Endothelial cell of umbilical vein (primary cell): ENCODE measurements at regions not wholly inside any gene's neighbourhood (a gene's known extent, or its start where the extent isn't known, plus 50 kb on each side); places are given as distances from the start of the nearest gene placed in this dataset.

Source experiments
- BruUV-seq: library from RNA; stranded (reverse); fragments of 400-500 nt; replicated peaks from 2 replicates; lab custom pipeline; 2021; lab: Mats Ljungman, UMichigan
- CTCF ChIA-PET: fragments of 300-600, 350-600 bp; sonication (Branson Sonifier 250); formaldehyde crosslinking; loops from one replicate; lab custom pipeline; 2021; ENCODE audit warnings: antibody characterized with exemption, inconsistent platforms; lab: Charles Lee
- POLR2A ChIA-PET: fragments of 300-600, 350-600 bp; sonication (Branson Sonifier 250); formaldehyde crosslinking; loops from one replicate; lab custom pipeline; 2021; ENCODE audit warnings: antibody characterized with exemption, inconsistent platforms; lab: Charles Lee
- DNase-seq: peaks from one replicate; pipeline ENCODE4 v3.0.0-alpha.2; 2011; ENCODE audit warnings: low read depth, low spot score
- FAIRE-seq: peaks from 2 replicates; lab custom pipeline; 2011; peaks lifted over from hg19 to GRCh38; lab: Jason Lieb, UNC
- H2AFZ ChIP-seq: 2 replicates; pipeline ENCODE4 v1.6.0; 2012; ENCODE audit warnings: low read depth, low read length, control low read depth, inconsistent platforms
- H3K27ac ChIP-seq: 2 replicates; pipeline ENCODE4 v1.5.1; 2011; ENCODE audit warnings: low read depth, mild to moderate bottlenecking, control low read depth, low read length, moderate library complexity; ENCODE audit not compliant: insufficient read depth
- H3K27me3 ChIP-seq, 2 experiments: 2 replicates each; pipeline versions ENCODE4 v1.6.0 to v1.6.1; 2011; ENCODE audit warnings: low read length in 2 of 2, mixed read lengths in 1 of 2; ENCODE audit not compliant: control insufficient read depth in 2 of 2, insufficient read depth in 2 of 2
- H3K36me3 ChIP-seq, 2 experiments: 2 replicates in 1 of 2; 3 replicates in 1 of 2; pipeline ENCODE4 v1.5.1; 2011; ENCODE audit warnings: low read length in 2 of 2, mild to moderate bottlenecking in 1 of 2, moderate library complexity in 1 of 2; ENCODE audit not compliant: control insufficient read depth in 2 of 2, insufficient read depth in 2 of 2; ENCODE audit errors: extremely low read depth in 1 of 2
- H3K4me1 ChIP-seq: 3 replicates; pipeline ENCODE4 v1.5.1; 2011; ENCODE audit warnings: mild to moderate bottlenecking, low read length; ENCODE audit not compliant: control insufficient read depth, insufficient read depth; ENCODE audit errors: extremely low read depth
- H3K4me2 ChIP-seq: 2 replicates; pipeline ENCODE4 v1.6.1; 2011; ENCODE audit warnings: low read length, control low read depth, mixed read lengths; ENCODE audit not compliant: insufficient read depth
- H3K4me3 ChIP-seq, 3 experiments: fragments of 200-600 bp in 1 of 3; sonication (generic), shearing (Covaris generic) in 1 of 3; replicated peaks in 1 of 3; 2 replicates each; pipeline ENCODE4 v1.5.1; 2011 to 2016; ENCODE audit warnings: control low read depth in 3 of 3, low read length in 3 of 3, mild to moderate bottlenecking in 2 of 3, inconsistent platforms in 1 of 3, low read depth in 1 of 3, moderate library complexity in 1 of 3; ENCODE audit not compliant: insufficient read depth in 1 of 3
- H3K79me2 ChIP-seq: 2 replicates; pipeline ENCODE4 v1.6.0; 2012; ENCODE audit warnings: low read length, inconsistent platforms; ENCODE audit not compliant: control insufficient read depth, insufficient read depth
- H3K9ac ChIP-seq: replicated peaks from 2 replicates; pipeline ENCODE3; 2011; ENCODE audit warnings: low read length, control low read depth; ENCODE audit not compliant: insufficient read depth; ENCODE audit errors: extremely low read depth
- H3K9me1 ChIP-seq: replicated peaks from 3 replicates; pipeline ENCODE4 v1.6.0; 2011; ENCODE audit warnings: mild to moderate bottlenecking, low read length; ENCODE audit not compliant: control insufficient read depth, insufficient read depth; ENCODE audit errors: extremely low read depth
- H3K9me3 ChIP-seq: replicated peaks from 2 replicates; pipeline ENCODE4 v1.5.1; 2012; ENCODE audit warnings: low read length, inconsistent platforms; ENCODE audit not compliant: control insufficient read depth, insufficient read depth
- H4K20me1 ChIP-seq: replicated peaks from 2 replicates; pipeline ENCODE3; 2011; ENCODE audit warnings: mild to moderate bottlenecking, low read length; ENCODE audit not compliant: control insufficient read depth, insufficient read depth; ENCODE audit errors: extremely low read depth
- EZH2 ChIP-seq: IDR thresholded peaks from 2 replicates; pipeline ENCODE4 v1.6.1; 2012; ENCODE audit warnings: borderline replicate concordance, low read depth, mild to moderate bottlenecking, moderate library complexity, low read length, inconsistent platforms; ENCODE audit not compliant: severe bottlenecking
- FOS ChIP-seq: IDR thresholded peaks from 2 replicates; pipeline ENCODE4 v1.6.1; 2011; ENCODE audit warnings: mild to moderate bottlenecking, low read length, moderate library complexity, borderline replicate concordance; ENCODE audit not compliant: insufficient read depth
- GATA2 ChIP-seq: IDR thresholded peaks from 2 replicates; pipeline ENCODE4 v1.7.0; 2011; ENCODE audit warnings: low read depth, mild to moderate bottlenecking, moderate library complexity, mixed read lengths, low read length; ENCODE audit not compliant: insufficient read length, insufficient read depth
- JUN ChIP-seq: IDR thresholded peaks from 2 replicates; pipeline ENCODE4 v1.6.1; 2011; ENCODE audit warnings: borderline replicate concordance, low read depth; ENCODE audit not compliant: insufficient read length, insufficient read depth
- MYC ChIP-seq: IDR thresholded peaks from one replicate; pipeline ENCODE4 v1.6.1; 2011; ENCODE audit warnings: mild to moderate bottlenecking, low read depth, low read length
- POLR2A ChIP-seq: IDR thresholded peaks from 2 replicates; pipeline ENCODE4 v1.6.1; 2012; ENCODE audit warnings: low read depth, mild to moderate bottlenecking, control low read depth, low read length
- POLR2AphosphoS5 ChIP-seq: IDR thresholded peaks from 2 replicates; pipeline ENCODE4 v1.6.1; 2012; ENCODE audit warnings: low read depth, mild to moderate bottlenecking, control low read depth, low read length, moderate library complexity; ENCODE audit not compliant: insufficient read depth
- dilution Hi-C: fragments of 300-500 bp; cut with MboI; formaldehyde crosslinking; loops from one replicate; pipeline ENCODE4 v1.15.0; 2019; ENCODE audit warnings: low sequenced_read_pairs; ENCODE audit not compliant: extremely low pct_ligation_motif_present
- intact Hi-C: fragments of 100-400 bp; cut with micrococcal nuclease; formaldehyde crosslinking; loops from one replicate; pipeline ENCODE4 v1.10.0; 2022
- TF ChIP-seq, protein P1 (sequence below): IDR thresholded peaks from 2 replicates; pipeline ENCODE4 v1.6.1; 2011; ENCODE audit not compliant: insufficient read depth, insufficient read length
- TF ChIP-seq, protein P2 (sequence below), 2 donors: IDR thresholded peaks; 1 replicate in 1 of 2; 2 replicates in 1 of 2; pipeline ENCODE4 v1.5.1; 2011; ENCODE audit warnings: low read length in 2 of 2, mild to moderate bottlenecking in 2 of 2, moderate library complexity in 2 of 2, control low read depth in 1 of 2, inconsistent platforms in 1 of 2, low read depth in 1 of 2; ENCODE audit not compliant: insufficient read depth in 1 of 2; ENCODE audit errors: extremely low read depth in 1 of 2

DNA sequence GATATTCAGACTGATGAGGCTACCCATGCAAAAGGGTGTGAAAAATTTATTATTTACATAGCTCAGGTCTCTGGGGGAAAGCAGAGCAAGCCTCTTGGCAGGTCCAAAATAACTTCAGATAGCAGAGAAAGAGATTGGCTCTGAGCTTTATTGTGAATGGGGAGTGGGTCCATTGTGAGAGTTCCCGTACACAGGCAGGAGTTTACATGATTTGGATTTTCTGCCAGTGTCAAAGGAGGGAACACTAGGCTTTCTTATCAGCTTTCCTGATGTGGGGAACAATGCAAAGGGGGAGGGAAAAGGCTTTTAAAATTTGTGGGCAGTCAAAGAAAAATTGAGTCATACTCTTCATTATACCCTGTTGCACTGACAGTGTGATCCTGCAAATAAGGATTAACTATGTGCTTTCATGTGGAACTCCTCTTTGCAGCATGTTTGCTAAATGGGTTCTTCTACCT, 615.0 kb upstream of the RIOK2 start:
- H4K20me1 ChIP-seq = no peaks in the 10 kb centered on the region
- intact Hi-C loops (no loop called here), dilution Hi-C loops (no loop called here)
- H3K4me3 ChIP-seq = no peak overlapping the region
- H3K4me2 ChIP-seq = no peak overlapping the region
- DNase-seq = peak; percentile 6
- FAIRE-seq = no peak
- CTCF ChIA-PET = interaction anchor here (1.6 kb wide), 1 partner anchor 971 kb away, joined by 3 read pairs; no protein-coding TSS in a partner anchor
- H2AFZ ChIP-seq = peak overlapping the region; percentile 29
- no peak overlapping the region for H3K9ac ChIP-seq
- no TSS peak for BruUV-seq
- no peaks in the 10 kb centered on the region for H3K27me3 ChIP-seq
- H3K9me1 ChIP-seq = no peaks in the 10 kb centered on the region
- H3K4me1 ChIP-seq = no peaks in the 10 kb centered on the region
- POLR2A ChIA-PET = no interaction called here
- H3K36me3 ChIP-seq = no peaks in the 10 kb centered on the region
- H3K9me3 ChIP-seq = no peaks in the 10 kb centered on the region
- no peak overlapping the region for H3K27ac ChIP-seq
- no peaks in the 10 kb centered on the region for H3K79me2 ChIP-seq
- TF ChIP-seq POLR2A (no peak), POLR2AphosphoS5 (no peak), EZH2 (no peak), FOS (no peak), MYC (no peak), GATA2 (no peak), JUN (no peak)
- TF ChIP-seq, protein P1, sequence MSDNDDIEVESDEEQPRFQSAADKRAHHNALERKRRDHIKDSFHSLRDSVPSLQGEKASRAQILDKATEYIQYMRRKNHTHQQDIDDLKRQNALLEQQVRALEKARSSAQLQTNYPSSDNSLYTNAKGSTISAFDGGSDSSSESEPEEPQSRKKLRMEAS = no peak
- TF ChIP-seq, protein P2, sequence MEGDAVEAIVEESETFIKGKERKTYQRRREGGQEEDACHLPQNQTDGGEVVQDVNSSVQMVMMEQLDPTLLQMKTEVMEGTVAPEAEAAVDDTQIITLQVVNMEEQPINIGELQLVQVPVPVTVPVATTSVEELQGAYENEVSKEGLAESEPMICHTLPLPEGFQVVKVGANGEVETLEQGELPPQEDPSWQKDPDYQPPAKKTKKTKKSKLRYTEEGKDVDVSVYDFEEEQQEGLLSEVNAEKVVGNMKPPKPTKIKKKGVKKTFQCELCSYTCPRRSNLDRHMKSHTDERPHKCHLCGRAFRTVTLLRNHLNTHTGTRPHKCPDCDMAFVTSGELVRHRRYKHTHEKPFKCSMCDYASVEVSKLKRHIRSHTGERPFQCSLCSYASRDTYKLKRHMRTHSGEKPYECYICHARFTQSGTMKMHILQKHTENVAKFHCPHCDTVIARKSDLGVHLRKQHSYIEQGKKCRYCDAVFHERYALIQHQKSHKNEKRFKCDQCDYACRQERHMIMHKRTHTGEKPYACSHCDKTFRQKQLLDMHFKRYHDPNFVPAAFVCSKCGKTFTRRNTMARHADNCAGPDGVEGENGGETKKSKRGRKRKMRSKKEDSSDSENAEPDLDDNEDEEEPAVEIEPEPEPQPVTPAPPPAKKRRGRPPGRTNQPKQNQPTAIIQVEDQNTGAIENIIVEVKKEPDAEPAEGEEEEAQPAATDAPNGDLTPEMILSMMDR (IDR thresholded peaks at IDR 0.05; ENCODE audit: extremely low read depth in 1 of 2, insufficient read depth in 1 of 2, low read depth in 1 of 2, low read length in 2 of 2) = no peak
